Upper lobe of left lung (tissue), 6 donors: ENCODE measurements at regions not wholly inside any gene's neighbourhood (a gene's known extent, or its start where the extent isn't known, plus 50 kb on each side); places are given as distances from the start of the nearest gene placed in this dataset.
A peak's percentile ranks its signal among the peaks of the same experiment; 100 is the strongest.

Source experiments
- ATAC-seq, 2 donors: fragments of 200-7000 bp; cut with Tn5 transposase; one replicate each; pipeline ENCODE4 v1.9.1; 2022; ENCODE audit warnings: mild to moderate bottlenecking in 2 of 2, moderate library complexity in 2 of 2; ENCODE audit not compliant: low FRiP score in 2 of 2
- DNase-seq, 2 donors: peaks; one replicate each; pipeline ENCODE4 v3.0.0-alpha.2; 2019 to 2020
- H3K27ac ChIP-seq, 4 donors: fragments of 200-600 bp; sonication (generic); one replicate each; pipeline ENCODE4 v1.5.1; 2016 to 2019
- H3K27me3 ChIP-seq, 4 donors: fragments of 200-600 bp; sonication (generic); one replicate each; pipeline ENCODE4 v1.5.1; 2017 to 2019
- H3K36me3 ChIP-seq, 4 donors: fragments of 200-600 bp; sonication (generic); one replicate each; pipeline ENCODE4 v1.5.1; 2016 to 2019
- H3K4me1 ChIP-seq, 4 donors: fragments of 200-600 bp; sonication (generic); one replicate each; pipeline ENCODE4 v1.5.1; 2018 to 2019
- H3K4me3 ChIP-seq, 4 donors: fragments of 200-600 bp; sonication (generic); one replicate each; pipeline ENCODE4 v1.5.1; 2017 to 2019; ENCODE audit warnings: mild to moderate bottlenecking in 2 of 4, moderate library complexity in 1 of 4
- H3K9me3 ChIP-seq, 4 donors: fragments of 200-600 bp; sonication (generic); one replicate each; pipeline ENCODE4 v1.5.1; 2018 to 2019
- EP300 ChIP-seq, 4 donors: sonication (generic); formaldehyde crosslinking; IDR thresholded peaks; one replicate each; pipeline ENCODE4 v1.5.1; 2017; ENCODE audit warnings: antibody characterized with exemption in 4 of 4, control low read depth in 2 of 4
- POLR2A ChIP-seq, 4 donors: fragments of 450-650 bp; IDR thresholded peaks; one replicate each; pipeline ENCODE4 v1.5.1; 2016 to 2017; ENCODE audit warnings: antibody characterized with exemption in 4 of 4, mild to moderate bottlenecking in 2 of 4
- POLR2AphosphoS5 ChIP-seq, 2 donors: sonication (generic); formaldehyde crosslinking; IDR thresholded peaks; one replicate each; pipeline ENCODE4 v1.5.1; 2017; ENCODE audit warnings: antibody characterized with exemption in 2 of 2
- WGBS, 2 donors: methylation state at CpG; one replicate each; pipeline ENCODE4 v1.1.5; 2017 to 2018; 5-methylcytosine and 5-hydroxymethylcytosine counted together
- TF ChIP-seq, protein P1 (sequence below), 6 experiments: fragments of 450-650 bp in 4 of 6; fragments of 200-600 bp in 2 of 6; sonication (generic) in 2 of 6; IDR thresholded peaks; one replicate each; pipeline ENCODE4 v1.5.1; 2016 to 2019; ENCODE audit warnings: antibody characterized with exemption in 6 of 6
- donor health status: DM: no; HTN: no; CAD: no; lungs with moderate emphysema.
- donor health status: DM: no; HTN: yes; CAD: no; lungs with severe emphysema.

DNA sequence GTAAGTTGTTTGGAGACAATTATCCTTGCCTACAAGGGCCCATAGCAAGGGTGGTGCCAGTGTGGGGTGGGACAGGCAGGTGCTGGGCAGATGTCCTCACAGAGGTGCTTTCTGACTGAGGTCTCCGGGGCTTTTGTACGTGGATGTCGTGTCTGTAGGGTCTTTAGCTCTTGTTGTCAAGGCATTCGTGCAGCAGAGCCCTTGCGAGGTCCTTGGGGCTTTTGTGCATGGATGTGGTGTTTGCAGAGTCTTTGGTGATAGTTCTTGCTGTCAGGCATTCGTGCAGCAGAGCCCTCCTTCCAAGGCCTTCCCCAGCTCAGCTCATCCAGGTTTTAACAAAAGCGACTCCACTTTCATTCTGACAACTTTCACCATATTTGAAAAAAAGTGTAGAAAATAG, 116.0 kb upstream of the TMEM18 start:
- WGBS, 2 donors, result 85 to 87% methylated on average over 5 to 7 of the region's 7 CpGs
- H3K4me3 ChIP-seq, result no peak overlapping the region
- H3K27me3 ChIP-seq, result no peaks in the 10 kb centered on the region
- H3K4me1 ChIP-seq, result no peaks in the 10 kb centered on the region
- TF ChIP-seq POLR2A (IDR thresholded peaks at IDR 0.05) (no peak), POLR2AphosphoS5 (IDR thresholded peaks at IDR 0.05) (no peak), EP300 (IDR thresholded peaks at IDR 0.05) (no peak)
- TF ChIP-seq, protein P1, sequence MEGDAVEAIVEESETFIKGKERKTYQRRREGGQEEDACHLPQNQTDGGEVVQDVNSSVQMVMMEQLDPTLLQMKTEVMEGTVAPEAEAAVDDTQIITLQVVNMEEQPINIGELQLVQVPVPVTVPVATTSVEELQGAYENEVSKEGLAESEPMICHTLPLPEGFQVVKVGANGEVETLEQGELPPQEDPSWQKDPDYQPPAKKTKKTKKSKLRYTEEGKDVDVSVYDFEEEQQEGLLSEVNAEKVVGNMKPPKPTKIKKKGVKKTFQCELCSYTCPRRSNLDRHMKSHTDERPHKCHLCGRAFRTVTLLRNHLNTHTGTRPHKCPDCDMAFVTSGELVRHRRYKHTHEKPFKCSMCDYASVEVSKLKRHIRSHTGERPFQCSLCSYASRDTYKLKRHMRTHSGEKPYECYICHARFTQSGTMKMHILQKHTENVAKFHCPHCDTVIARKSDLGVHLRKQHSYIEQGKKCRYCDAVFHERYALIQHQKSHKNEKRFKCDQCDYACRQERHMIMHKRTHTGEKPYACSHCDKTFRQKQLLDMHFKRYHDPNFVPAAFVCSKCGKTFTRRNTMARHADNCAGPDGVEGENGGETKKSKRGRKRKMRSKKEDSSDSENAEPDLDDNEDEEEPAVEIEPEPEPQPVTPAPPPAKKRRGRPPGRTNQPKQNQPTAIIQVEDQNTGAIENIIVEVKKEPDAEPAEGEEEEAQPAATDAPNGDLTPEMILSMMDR (IDR thresholded peaks at IDR 0.05), result no peak
- H3K27ac ChIP-seq, result no peak overlapping the region
- no peak for ATAC-seq
- no peak for DNase-seq
- H3K36me3 ChIP-seq, result no peaks in the 10 kb centered on the region
- H3K9me3 ChIP-seq, result no peaks in the 10 kb centered on the region

DNA sequence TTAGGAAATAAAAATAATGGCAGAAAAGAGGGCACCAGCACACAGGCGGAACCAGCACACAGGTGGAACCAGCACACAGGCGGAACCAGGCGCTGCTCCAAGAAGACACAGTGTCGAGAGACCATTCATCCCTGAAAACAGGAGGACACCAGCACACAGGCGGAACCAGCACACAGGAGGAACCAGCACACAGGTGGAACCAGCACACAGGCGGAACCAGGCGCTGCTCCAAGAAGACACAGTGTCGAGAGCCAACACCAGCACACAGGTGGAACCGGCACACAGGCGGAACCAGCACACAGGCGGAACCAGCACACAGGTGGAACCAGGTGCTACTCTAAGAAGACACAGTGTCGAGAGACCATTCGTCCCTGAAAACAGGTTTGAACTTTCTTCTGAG, 115.5 kb upstream of the TMEM18 start:
- no peaks in the 10 kb centered on the region for H3K9me3 ChIP-seq
- H3K4me3 ChIP-seq, result no peak overlapping the region
- no peaks in the 10 kb centered on the region for H3K36me3 ChIP-seq
- H3K27me3 ChIP-seq, result no peaks in the 10 kb centered on the region
- 89 to 98% methylated on average over 11 to 13 of the region's 13 CpGs for WGBS, 2 donors
- H3K4me1 ChIP-seq, result no peaks in the 10 kb centered on the region
- no peak for ATAC-seq
- DNase-seq, result no peak
- H3K27ac ChIP-seq, result no peak overlapping the region
- no peak for TF ChIP-seq POLR2A (IDR thresholded peaks at IDR 0.05)
- no peak for TF ChIP-seq POLR2AphosphoS5 (IDR thresholded peaks at IDR 0.05)
- no peak for TF ChIP-seq EP300 (IDR thresholded peaks at IDR 0.05)
- TF ChIP-seq, protein P1 (IDR thresholded peaks at IDR 0.05), result no peak

DNA sequence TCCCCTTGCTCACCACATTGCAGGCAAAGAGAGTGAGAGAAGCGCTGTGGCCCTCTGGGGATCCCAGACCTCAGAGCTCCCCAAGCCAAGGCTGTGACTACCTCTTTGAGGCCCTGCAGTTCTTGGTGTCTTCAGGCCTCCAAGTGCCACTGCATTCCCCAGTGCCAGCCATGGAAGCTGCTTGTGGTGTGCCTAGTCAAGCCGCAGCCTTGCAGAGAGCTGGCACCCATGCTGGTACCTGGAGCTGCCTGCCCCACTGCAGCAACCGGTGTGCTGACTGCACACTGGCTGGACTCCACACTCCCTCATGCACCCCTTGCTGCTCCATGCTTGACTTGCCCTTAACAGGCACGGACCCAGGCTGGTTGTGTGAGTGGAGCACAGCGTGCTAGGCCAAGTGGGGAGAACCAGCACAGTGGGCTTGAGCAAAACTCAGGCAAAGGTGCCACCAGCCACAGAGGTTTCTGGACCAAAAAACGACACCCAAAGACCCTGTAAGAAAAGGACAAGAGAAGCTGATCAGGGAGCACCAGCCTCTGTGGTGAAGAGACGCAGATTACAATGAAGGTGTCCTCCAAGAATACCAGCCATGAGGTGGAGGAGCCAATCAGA, 113.5 kb upstream of the TMEM18 start:
- no peak overlapping the region for H3K27ac ChIP-seq
- no peaks in the 10 kb centered on the region for H3K9me3 ChIP-seq
- no peak overlapping the region for H3K4me3 ChIP-seq
- 89 to 93% methylated on average over 6 to 7 of the region's 7 CpGs for WGBS, 2 donors
- no peaks in the 10 kb centered on the region for H3K27me3 ChIP-seq
- TF ChIP-seq, protein P1 (IDR thresholded peaks at IDR 0.05), result no peak
- TF ChIP-seq POLR2AphosphoS5 (IDR thresholded peaks at IDR 0.05) (no peak), POLR2A (IDR thresholded peaks at IDR 0.05) (no peak), EP300 (IDR thresholded peaks at IDR 0.05) (no peak)
- H3K4me1 ChIP-seq, result no peaks in the 10 kb centered on the region
- no peak for DNase-seq
- no peaks in the 10 kb centered on the region for H3K36me3 ChIP-seq
- no peak for ATAC-seq

DNA sequence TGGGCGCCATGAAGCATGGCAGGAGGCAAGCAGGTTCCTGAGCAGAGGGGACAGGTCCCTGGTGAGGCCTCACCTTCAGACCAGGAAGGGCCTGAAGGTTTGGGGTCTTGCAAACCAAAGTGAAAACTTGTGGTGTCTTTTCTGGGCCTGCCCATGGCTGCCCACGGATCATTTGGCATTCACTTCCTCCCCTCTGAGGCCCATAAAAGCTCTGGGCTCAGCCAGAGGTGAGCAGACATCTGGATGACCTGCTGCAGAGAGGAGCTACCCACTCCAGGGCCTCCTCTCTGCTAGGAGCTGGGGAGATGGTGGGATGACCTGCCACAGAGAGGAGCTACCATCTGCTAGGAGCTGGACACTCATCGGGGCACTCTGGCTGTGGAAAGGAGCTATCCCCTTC, 112.9 kb upstream of the TMEM18 start:
- Histone ChIP-seq H3K9me3 (no peaks in the 10 kb centered on the region), H3K4me1 (no peaks in the 10 kb centered on the region), H3K27ac (no peak overlapping the region), H3K36me3 (no peaks in the 10 kb centered on the region), H3K27me3 (no peaks in the 10 kb centered on the region), H3K4me3 (no peak overlapping the region)
- ATAC-seq, result no peak
- DNase-seq, result no peak
- TF ChIP-seq, protein P1 (IDR thresholded peaks at IDR 0.05), result no peak
- TF ChIP-seq POLR2AphosphoS5 (IDR thresholded peaks at IDR 0.05), result no peak
- no peak for TF ChIP-seq EP300 (IDR thresholded peaks at IDR 0.05)
- no peak for TF ChIP-seq POLR2A (IDR thresholded peaks at IDR 0.05)
- 88 to 92% methylated on average over 3 of the region's 3 CpGs for WGBS, 2 donors

DNA sequence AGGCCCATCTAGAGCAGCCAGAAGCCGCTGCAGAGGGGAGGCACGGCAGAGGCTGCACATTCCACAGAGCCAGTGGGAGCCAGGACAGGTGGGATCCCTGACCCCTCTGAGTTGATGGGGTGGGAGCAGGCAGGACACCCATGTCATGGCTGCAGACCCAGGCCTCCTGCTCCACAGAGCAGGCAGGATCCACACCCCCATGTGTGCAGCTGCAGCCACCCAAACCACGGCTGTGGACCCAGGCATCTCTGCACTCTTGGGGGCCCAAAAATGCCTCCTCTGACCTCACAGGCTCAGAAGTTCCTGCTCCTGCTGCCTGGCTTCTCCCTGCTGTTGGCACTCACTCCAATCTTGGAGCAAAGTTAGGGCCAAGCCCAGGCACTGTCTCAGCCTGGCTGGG, 112.3 kb upstream of the TMEM18 start:
- Histone ChIP-seq H3K27ac (no peak overlapping the region), H3K4me3 (no peak overlapping the region), H3K4me1 (no peaks in the 10 kb centered on the region), H3K36me3 (no peaks in the 10 kb centered on the region), H3K27me3 (no peaks in the 10 kb centered on the region), H3K9me3 (no peaks in the 10 kb centered on the region)
- TF ChIP-seq POLR2A (IDR thresholded peaks at IDR 0.05), result no peak
- TF ChIP-seq POLR2AphosphoS5 (IDR thresholded peaks at IDR 0.05), result no peak
- no peak for TF ChIP-seq EP300 (IDR thresholded peaks at IDR 0.05)
- TF ChIP-seq, protein P1 (IDR thresholded peaks at IDR 0.05), result no peak
- WGBS, 2 donors, result 92 to 93% methylated on average over 2 to 3 of the region's 3 CpGs
- ATAC-seq, result peak in 1 of 2 donors; percentile 60
- no peak for DNase-seq
